ENCODE measurements at regions not wholly inside any gene's neighbourhood (a gene's known extent, or its start where the extent isn't known, plus 50 kb on each side); places are given as distances from the start of the nearest gene placed in this dataset.

DNA sequence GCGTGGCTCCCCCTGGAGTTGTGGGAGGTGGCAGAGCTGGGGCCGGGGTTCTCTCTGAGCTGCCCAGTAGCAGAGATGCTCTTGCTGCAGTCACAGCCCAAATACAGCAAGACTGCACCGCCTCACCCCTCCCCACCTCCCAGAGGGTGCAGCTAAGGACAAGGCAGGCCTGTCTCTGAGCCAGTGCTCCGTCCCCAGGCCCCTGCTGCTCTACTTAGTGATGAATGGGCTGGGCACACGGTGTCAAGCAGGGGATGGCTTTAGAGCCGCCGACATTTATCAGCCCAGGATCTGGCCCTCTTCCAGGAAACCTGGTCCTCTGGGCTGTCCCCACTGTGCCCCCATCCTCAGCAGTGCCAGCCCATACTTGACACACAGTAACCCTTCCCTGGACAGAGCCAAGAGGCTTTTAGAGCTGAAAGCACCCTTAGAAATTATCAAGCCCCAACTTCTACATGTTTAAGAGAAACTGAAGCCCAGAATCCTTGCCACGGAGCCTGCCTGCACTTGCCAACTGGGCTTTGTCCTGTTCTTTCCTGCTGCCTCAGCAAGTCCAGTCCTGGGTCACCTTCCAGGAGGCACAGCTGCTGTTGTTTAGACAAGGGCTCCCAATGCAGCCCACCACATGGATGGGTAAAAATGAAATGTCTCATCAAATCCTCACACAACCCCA, 137.1 kb upstream of the UNC5B start:
- 9 to 10% methylated on average over 8 of the region's 8 CpGs for WGBS, 2 experiments (ENCODE audit: low coverage in 1 of 2, low lambda C conversion rate in 2 of 2, missing lambda C conversion rate in 2 of 2)
- Histone ChIP-seq H3K4me3 (no peak overlapping the region), H3K79me2 (ENCODE audit: insufficient read depth) (no peaks in the 10 kb centered on the region), H3K36me3 (ENCODE audit: low read depth) (no peaks in the 10 kb centered on the region), H2AFZ (no peak overlapping the region), H3K4me1 (ENCODE audit: insufficient read depth) (no peaks in the 10 kb centered on the region), H4K20me1 (ENCODE audit: insufficient read depth) (no peaks in the 10 kb centered on the region), H3K27ac (no peak overlapping the region), H3K9ac (no peak overlapping the region), H3K9me3 (ENCODE audit: low read depth) (no peaks in the 10 kb centered on the region), H3K27me3 (replicated peaks; ENCODE audit: insufficient read depth) (peaks cover 30% of the 10 kb centered on the region), H3F3A (ENCODE audit: insufficient read depth) (no peaks in the 10 kb centered on the region), H3K9me2 (ENCODE audit: insufficient read depth) (no peaks in the 10 kb centered on the region), H3K4me2 (ENCODE audit: unreplicated experiment) (no peak overlapping the region)
- DNase-seq = no peak
- TF ChIP-seq EZH2 (IDR thresholded peaks at IDR 0.05; ENCODE audit: insufficient read depth, poor library complexity, severe bottlenecking) = no peak
- TF ChIP-seq EZH2phosphoT487 (IDR thresholded peaks at IDR 0.05; ENCODE audit: insufficient read depth, low read depth) = no peak
- in situ Hi-C loops (cut with MboI) = no loop called here

DNA sequence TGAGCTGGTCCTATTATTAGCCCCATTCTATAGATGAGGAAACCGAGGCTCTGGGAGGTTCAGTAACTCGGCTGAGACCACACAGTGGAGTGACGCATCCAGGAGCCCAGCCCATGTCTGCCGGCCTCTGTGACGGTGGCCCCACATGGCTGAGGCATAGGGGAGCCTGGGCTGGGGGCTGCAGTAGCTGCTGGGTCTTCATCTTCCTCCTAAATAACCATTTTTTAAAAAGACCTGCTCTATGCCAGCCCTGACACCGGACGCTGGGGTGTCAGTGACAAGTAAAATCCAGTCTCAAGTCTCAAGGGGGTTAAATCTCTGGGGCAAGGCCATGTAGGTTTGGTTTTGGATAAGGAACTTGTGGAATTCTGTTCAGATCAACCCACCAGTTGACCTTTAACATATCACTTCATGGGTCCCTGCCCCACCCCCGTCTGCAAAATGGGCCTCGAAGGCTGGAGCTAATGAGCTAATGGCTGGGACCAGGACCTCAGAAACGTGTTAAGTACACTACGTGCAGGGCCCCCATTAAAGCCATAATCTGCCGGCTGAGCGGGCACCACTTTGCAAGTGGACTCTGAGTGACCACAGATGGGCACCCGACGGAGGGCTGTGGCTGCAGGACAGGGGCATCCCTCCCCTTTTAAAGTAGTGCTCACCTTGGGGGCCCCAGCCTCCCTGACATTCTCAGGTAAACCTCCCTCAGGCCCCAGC, 136.5 kb upstream of the UNC5B start:
- 59 to 66% methylated on average over 15 of the region's 15 CpGs for WGBS, 2 experiments (ENCODE audit: low coverage in 1 of 2, low lambda C conversion rate in 2 of 2, missing lambda C conversion rate in 2 of 2)
- Histone ChIP-seq H3K27me3 (replicated peaks; ENCODE audit: insufficient read depth) (peaks cover 26% of the 10 kb centered on the region), H3K27ac (no peak overlapping the region), H3F3A (ENCODE audit: insufficient read depth) (no peaks in the 10 kb centered on the region), H2AFZ (no peak overlapping the region), H3K79me2 (ENCODE audit: insufficient read depth) (no peaks in the 10 kb centered on the region), H3K4me3 (no peak overlapping the region), H4K20me1 (ENCODE audit: insufficient read depth) (no peaks in the 10 kb centered on the region), H3K36me3 (ENCODE audit: low read depth) (no peaks in the 10 kb centered on the region), H3K9ac (no peak overlapping the region), H3K9me3 (ENCODE audit: low read depth) (no peaks in the 10 kb centered on the region), H3K4me1 (ENCODE audit: insufficient read depth) (no peaks in the 10 kb centered on the region), H3K4me2 (ENCODE audit: unreplicated experiment) (no peak overlapping the region), H3K9me2 (ENCODE audit: insufficient read depth) (no peaks in the 10 kb centered on the region)
- TF ChIP-seq EZH2 (IDR thresholded peaks at IDR 0.05; ENCODE audit: insufficient read depth, poor library complexity, severe bottlenecking) = no peak
- TF ChIP-seq EZH2phosphoT487 (IDR thresholded peaks at IDR 0.05; ENCODE audit: insufficient read depth, low read depth) = no peak
- in situ Hi-C loops (cut with MboI) = no loop called here
- DNase-seq = no peak

DNA sequence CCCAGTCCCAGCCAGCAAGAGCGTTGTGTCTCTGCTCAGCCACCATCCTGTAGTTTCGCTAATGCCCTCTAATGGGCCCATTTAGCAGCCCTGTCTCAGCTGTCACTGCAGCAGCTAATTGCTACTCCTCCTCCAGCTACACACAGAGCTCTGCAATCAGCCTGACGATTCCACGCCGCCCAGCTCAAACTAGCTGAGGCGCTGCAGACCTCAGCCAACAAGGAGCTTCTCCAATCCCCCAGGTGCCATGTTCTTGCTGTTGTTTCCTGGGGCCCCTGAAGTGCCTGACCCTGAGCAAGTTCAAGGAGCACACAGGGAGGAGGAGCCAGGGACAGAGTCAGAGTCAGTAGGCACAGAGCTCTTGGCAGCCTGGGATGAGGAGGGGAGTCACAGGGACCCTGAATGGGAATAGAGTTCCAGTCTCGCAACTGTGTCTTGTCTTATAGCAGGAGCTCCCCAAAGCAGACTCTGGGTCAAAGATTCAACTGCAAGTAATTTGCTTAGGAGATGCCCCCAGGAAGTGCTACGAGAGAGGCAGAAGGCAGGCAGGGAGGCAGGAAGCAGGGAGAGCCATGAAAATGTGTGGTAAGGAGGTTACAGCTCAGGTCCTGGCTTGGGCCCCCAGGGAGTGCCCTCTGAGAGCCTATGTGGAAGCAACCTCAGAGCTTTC, 135.8 kb upstream of the UNC5B start:
- Histone ChIP-seq H3K27me3 (replicated peaks; ENCODE audit: insufficient read depth) (peaks cover 29% of the 10 kb centered on the region), H3K9ac (no peak overlapping the region), H3K4me1 (ENCODE audit: insufficient read depth) (no peaks in the 10 kb centered on the region), H3F3A (ENCODE audit: insufficient read depth) (no peaks in the 10 kb centered on the region), H2AFZ (no peak overlapping the region), H3K27ac (no peak overlapping the region), H3K79me2 (ENCODE audit: insufficient read depth) (no peaks in the 10 kb centered on the region), H3K36me3 (ENCODE audit: low read depth) (no peaks in the 10 kb centered on the region), H3K9me3 (ENCODE audit: low read depth) (no peaks in the 10 kb centered on the region), H3K4me3 (no peak overlapping the region), H3K4me2 (ENCODE audit: unreplicated experiment) (no peak overlapping the region), H4K20me1 (ENCODE audit: insufficient read depth) (no peaks in the 10 kb centered on the region), H3K9me2 (ENCODE audit: insufficient read depth) (no peaks in the 10 kb centered on the region)
- TF ChIP-seq EZH2phosphoT487 (IDR thresholded peaks at IDR 0.05; ENCODE audit: insufficient read depth, low read depth) (no peak), EZH2 (IDR thresholded peaks at IDR 0.05; ENCODE audit: insufficient read depth, poor library complexity, severe bottlenecking) (no peak)
- no peak for DNase-seq
- in situ Hi-C loops (cut with MboI) = no loop called here
- WGBS, 2 experiments (ENCODE audit: low coverage in 1 of 2, low lambda C conversion rate in 2 of 2, missing lambda C conversion rate in 2 of 2) = 62 to 65% methylated on average over 8 of the region's 8 CpGs

DNA sequence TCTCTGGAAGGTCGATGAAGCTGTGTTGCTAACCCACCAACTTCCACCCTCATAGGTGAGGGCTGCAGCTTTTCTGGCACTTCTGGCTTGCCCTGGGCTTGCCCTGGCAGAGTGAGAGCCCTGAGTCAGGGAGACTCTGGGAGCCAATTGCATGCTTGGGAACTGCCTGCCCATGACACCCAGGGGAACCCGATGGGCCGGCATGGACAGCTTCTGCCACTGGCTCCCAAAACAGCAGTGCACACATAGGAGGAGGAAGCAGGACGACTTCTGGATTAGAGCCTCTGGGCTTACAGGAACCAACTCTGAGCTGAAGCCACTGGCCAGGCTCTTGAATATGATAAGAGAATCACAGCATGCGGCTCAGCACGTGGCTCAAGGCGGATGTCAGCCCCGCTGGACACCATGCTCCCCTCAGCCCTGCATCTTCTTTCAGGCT, 135.2 kb upstream of the UNC5B start:
- Histone ChIP-seq H3K9me2 (ENCODE audit: insufficient read depth) (no peaks in the 10 kb centered on the region), H3K4me1 (ENCODE audit: insufficient read depth) (no peaks in the 10 kb centered on the region), H3K36me3 (ENCODE audit: low read depth) (no peaks in the 10 kb centered on the region), H2AFZ (no peak overlapping the region), H4K20me1 (ENCODE audit: insufficient read depth) (no peaks in the 10 kb centered on the region), H3K9me3 (ENCODE audit: low read depth) (no peaks in the 10 kb centered on the region), H3K4me3 (no peak overlapping the region), H3K79me2 (ENCODE audit: insufficient read depth) (no peaks in the 10 kb centered on the region), H3K27ac (no peak overlapping the region), H3F3A (ENCODE audit: insufficient read depth) (no peaks in the 10 kb centered on the region), H3K27me3 (replicated peaks; ENCODE audit: insufficient read depth) (peaks cover 32% of the 10 kb centered on the region), H3K4me2 (ENCODE audit: unreplicated experiment) (no peak overlapping the region), H3K9ac (no peak overlapping the region)
- 29 to 31% methylated on average over 8 of the region's 8 CpGs for WGBS, 2 experiments (ENCODE audit: low coverage in 1 of 2, low lambda C conversion rate in 2 of 2, missing lambda C conversion rate in 2 of 2)
- peak; percentile 22 for DNase-seq
- in situ Hi-C loops (cut with MboI) = no loop called here
- no peak for TF ChIP-seq EZH2 (IDR thresholded peaks at IDR 0.05; ENCODE audit: insufficient read depth, poor library complexity, severe bottlenecking)
- no peak for TF ChIP-seq EZH2phosphoT487 (IDR thresholded peaks at IDR 0.05; ENCODE audit: insufficient read depth, low read depth)
